ENCODE measurements at regions not wholly inside any gene's neighbourhood (a gene's known extent, or its start where the extent isn't known, plus 50 kb on each side); places are given as distances from the start of the nearest gene placed in this dataset.
A peak's percentile ranks its signal among the peaks of the same experiment; 100 is the strongest.

- Histone ChIP-seq H3K4me3 (ENCODE audit: low read depth in 2 of 2, low read length in 2 of 2) (no peak overlapping the region), H3K27ac (ENCODE audit: low read length) (no peak overlapping the region), H3K36me3 (ENCODE audit: control insufficient read depth, insufficient read depth, low read length) (peaks cover 19% of the 10 kb centered on the region), H3K4me1 (ENCODE audit: control insufficient read depth, insufficient read depth, low read length) (no peaks in the 10 kb centered on the region), H3K27me3 (ENCODE audit: control insufficient read depth, insufficient read depth, low read length) (no peaks in the 10 kb centered on the region), H3K9me3 (ENCODE audit: control insufficient read depth, insufficient read depth, low read depth, low read length) (no peaks in the 10 kb centered on the region)
- no TSS peak for BruUV-seq (replicated peaks)
- ATAC-seq (no peak), DNase-seq (ENCODE audit: low read depth, low spot score) (no peak)
- ChIA-PET CTCF (no interaction called here), POLR2A (interaction anchor here (0.6 kb wide), 1 partner anchor 245 kb away, joined by 3 read pairs; no protein-coding TSS in a partner anchor)
- intact Hi-C loops (cut with micrococcal nuclease; ENCODE audit: unreplicated experiment) (no loop called here), in situ Hi-C loops (cut with HindIII; ENCODE audit: low pct_unique_long_range_greater_than_20kb, low sequenced_read_pairs) (no loop called here)
- no peak for TF ChIP-seq SIN3A (IDR thresholded peaks at IDR 0.05; ENCODE audit: borderline replicate concordance, insufficient read depth, low read depth, low read length)
- TF ChIP-seq TCF7L2 (IDR thresholded peaks at IDR 0.05; ENCODE audit: low read depth, low read length): no peak
- TF ChIP-seq CTCF (IDR thresholded peaks at IDR 0.05): no peak
- TF ChIP-seq REST (IDR thresholded peaks at IDR 0.05; ENCODE audit: insufficient read depth in 1 of 2, low read depth in 2 of 2, low read length in 1 of 2): no peak
- no peak for TF ChIP-seq POLR2AphosphoS5 (IDR thresholded peaks at IDR 0.05; ENCODE audit: low read depth, low read length)
Observed at GRCh38 chr10:94232711-94233383, 129.9 kb downstream of the NOC3L start.

- intact Hi-C loops (cut with micrococcal nuclease; ENCODE audit: unreplicated experiment): no loop called here
- Histone ChIP-seq H3K9me3 (ENCODE audit: control insufficient read depth, insufficient read depth, low read depth, low read length) (no peaks in the 10 kb centered on the region), H3K27me3 (ENCODE audit: control insufficient read depth, insufficient read depth, low read length) (no peaks in the 10 kb centered on the region), H3K36me3 (ENCODE audit: control insufficient read depth, insufficient read depth, low read length) (peaks cover 22% of the 10 kb centered on the region), H3K4me1 (ENCODE audit: control insufficient read depth, insufficient read depth, low read length) (no peaks in the 10 kb centered on the region), H3K4me3 (ENCODE audit: low read depth in 2 of 2, low read length in 2 of 2) (no peak overlapping the region), H3K27ac (ENCODE audit: low read length) (no peak overlapping the region)
- in situ Hi-C loops (cut with HindIII; ENCODE audit: low pct_unique_long_range_greater_than_20kb, low sequenced_read_pairs): no loop called here
- TF ChIP-seq POLR2AphosphoS5 (IDR thresholded peaks at IDR 0.05; ENCODE audit: low read depth, low read length) (no peak), CTCF (IDR thresholded peaks at IDR 0.05) (no peak), TCF7L2 (IDR thresholded peaks at IDR 0.05; ENCODE audit: low read depth, low read length) (no peak), REST (IDR thresholded peaks at IDR 0.05; ENCODE audit: insufficient read depth in 1 of 2, low read depth in 2 of 2, low read length in 1 of 2) (no peak), SIN3A (IDR thresholded peaks at IDR 0.05; ENCODE audit: borderline replicate concordance, insufficient read depth, low read depth, low read length) (no peak)
- ATAC-seq (no peak), DNase-seq (ENCODE audit: low read depth, low spot score) (no peak)
- POLR2A ChIA-PET: no interaction called here
- CTCF ChIA-PET: interaction anchor here (0.8 kb wide), 1 partner anchor 318 kb away, joined by 3 read pairs; no protein-coding TSS in a partner anchor
- TSS peak; percentile 36 for BruUV-seq (replicated peaks)
Observed at GRCh38 chr10:94235461-94235860, 127.3 kb downstream of the NOC3L start.
